GM23338 (cell line): ENCODE measurements at regions not wholly inside any gene's neighbourhood (a gene's known extent, or its start where the extent isn't known, plus 50 kb on each side); places are given as distances from the start of the nearest gene placed in this dataset.

Source experiments
- ATAC-seq: fragments of 200-7000 bp; cut with Tn5 transposase; 3 replicates; pipeline ENCODE4 v1.9.1; 2020
- DNase-seq: peaks from one replicate; pipeline ENCODE4 v3.0.0-alpha.2; 2015; ENCODE audit warnings: low spot score
- H2AFZ ChIP-seq: fragments of 200-600 bp; sonication (generic); 2 replicates; pipeline ENCODE4 v1.8.0; 2016; ENCODE audit warnings: antibody characterized with exemption, mild to moderate bottlenecking, moderate library complexity
- H3F3A ChIP-seq: fragments of 200-600 bp; sonication (generic); replicated peaks from 2 replicates; pipeline ENCODE4 v1.8.0; 2017; ENCODE audit warnings: antibody characterized with exemption, mixed run types, low read depth
- H3K27ac ChIP-seq: fragments of 200-600 bp; sonication (generic); 2 replicates; pipeline ENCODE4 v1.6.1; 2016; ENCODE audit warnings: low read depth
- H3K27me3 ChIP-seq: fragments of 200-600 bp; sonication (generic); 2 replicates; pipeline ENCODE4 v1.8.0; 2016; ENCODE audit warnings: mild to moderate bottlenecking, mixed run types, moderate library complexity; ENCODE audit not compliant: insufficient read depth
- H3K36me3 ChIP-seq: fragments of 200-600 bp; sonication (generic); 2 replicates; pipeline ENCODE4 v1.8.0; 2016; ENCODE audit warnings: mild to moderate bottlenecking; ENCODE audit not compliant: insufficient read depth
- H3K4me1 ChIP-seq: fragments of 200-600 bp; sonication (generic); 2 replicates; pipeline ENCODE4 v1.8.0; 2016; ENCODE audit warnings: mild to moderate bottlenecking, moderate library complexity; ENCODE audit not compliant: insufficient read depth
- H3K4me2 ChIP-seq: fragments of 200-600 bp; sonication (generic); 2 replicates; pipeline ENCODE4 v1.7.1; 2017; ENCODE audit warnings: mixed run types
- H3K4me3 ChIP-seq: fragments of 200-600 bp; sonication (generic); 2 replicates; pipeline ENCODE4 v1.6.1; 2016; ENCODE audit warnings: mixed run types
- H3K79me2 ChIP-seq: fragments of 200-600 bp; sonication (generic); replicated peaks from 2 replicates; pipeline ENCODE4 v1.8.0; 2017; ENCODE audit warnings: mild to moderate bottlenecking; ENCODE audit not compliant: insufficient read depth
- H3K9me2 ChIP-seq: fragments of 200-600 bp; sonication (generic); 2 replicates; pipeline ENCODE4 v1.8.0; 2017; ENCODE audit not compliant: insufficient read depth
- H4K20me1 ChIP-seq: fragments of 200-600 bp; sonication (generic); replicated peaks from 2 replicates; pipeline ENCODE4 v1.8.0; 2017; ENCODE audit warnings: mild to moderate bottlenecking; ENCODE audit not compliant: insufficient read depth
- H3K27ac Mint-ChIP-seq: 2 replicates; pipeline ENCODE4 v1.8.0; 2020; ENCODE audit warnings: inconsistent platforms, mild to moderate bottlenecking, moderate library complexity, mixed read lengths
- H3K27me3 Mint-ChIP-seq: 3 replicates; pipeline ENCODE4 v1.8.0; 2022; ENCODE audit warnings: low read depth, mild to moderate bottlenecking, moderate library complexity, mixed read lengths, inconsistent platforms; ENCODE audit not compliant: insufficient read depth, poor library complexity
- H3K36me3 Mint-ChIP-seq: 3 replicates; pipeline ENCODE4 v1.8.0; 2021; ENCODE audit warnings: low read depth, mild to moderate bottlenecking, inconsistent platforms, moderate library complexity, mixed read lengths
- H3K4me1 Mint-ChIP-seq: 3 replicates; pipeline ENCODE4 v1.8.0; 2020; ENCODE audit warnings: mild to moderate bottlenecking, inconsistent platforms, mixed read lengths
- H3K4me3 Mint-ChIP-seq: 3 replicates; pipeline ENCODE4 v1.8.0; 2021; ENCODE audit warnings: moderate library complexity, mild to moderate bottlenecking, inconsistent platforms, mixed read lengths
- H3K9me3 Mint-ChIP-seq: 3 replicates; pipeline ENCODE4 v1.8.0; 2020; ENCODE audit warnings: moderate library complexity, mild to moderate bottlenecking, inconsistent platforms, mixed read lengths
- CTCF ChIP-seq, 2 experiments: fragments of 200-600 bp in 1 of 2; sonication (generic) in 1 of 2; conservative IDR thresholded peaks; 2 replicates each; pipeline versions ENCODE4 v1.5.1 to v1.6.1; 2016 to 2017; ENCODE audit warnings: antibody characterized with exemption in 2 of 2, low read depth in 2 of 2, mild to moderate bottlenecking in 2 of 2, moderate library complexity in 1 of 2
- ETS1 ChIP-seq: IDR thresholded peaks from 2 replicates; pipeline ENCODE4 v1.6.1; 2016; ENCODE audit warnings: antibody characterized with exemption
- EZH2 ChIP-seq: fragments of 200-600 bp; sonication (generic); IDR thresholded peaks from one replicate; pipeline ENCODE4 v1.8.0; 2017; ENCODE audit warnings: antibody characterized with exemption, mild to moderate bottlenecking, low read depth; ENCODE audit not compliant: unreplicated experiment
- EZH2phosphoT487 ChIP-seq: fragments of 200-600 bp; sonication (generic); IDR thresholded peaks from one replicate; pipeline ENCODE4 v1.8.1; 2018; ENCODE audit warnings: antibody characterized with exemption; ENCODE audit not compliant: unreplicated experiment
- JUNB ChIP-seq: IDR thresholded peaks from one replicate; pipeline ENCODE4 v1.6.1; 2016; ENCODE audit warnings: antibody characterized with exemption; ENCODE audit not compliant: unreplicated experiment
- POLR2AphosphoS5 ChIP-seq: IDR thresholded peaks from 2 replicates; pipeline ENCODE4 v1.6.1; 2016; ENCODE audit warnings: antibody characterized with exemption, low read depth
- REST ChIP-seq: IDR thresholded peaks from one replicate; pipeline ENCODE4 v1.6.1; 2018; ENCODE audit warnings: antibody characterized with exemption; ENCODE audit not compliant: unreplicated experiment
- ZNF114 ChIP-seq: fragments of 250-450 bp; sonication (Bioruptor Pico); IDR thresholded peaks from 2 replicates; pipeline ENCODE4 v1.5.0; 2020; ENCODE audit warnings: mild to moderate bottlenecking, moderate library complexity
- ZNF331 ChIP-seq: fragments of 250-450 bp; sonication (Bioruptor Pico); IDR thresholded peaks from 2 replicates; pipeline ENCODE4 v1.5.0; 2020; ENCODE audit warnings: low read depth, mild to moderate bottlenecking, moderate library complexity
- ZNF462 ChIP-seq: fragments of 250-450 bp; sonication (Bioruptor Pico); IDR thresholded peaks from 2 replicates; pipeline ENCODE4 v1.5.0; 2020; ENCODE audit warnings: mild to moderate bottlenecking, moderate library complexity

GRCh38 chr7:114758661-114759227 lies 163.2 kb upstream of the MDFIC start (continued):
- TF ChIP-seq REST = no peak

GRCh38 chr7:114759347-114760062 lies 162.4 kb upstream of the MDFIC start:
- H2AFZ ChIP-seq = peak overlapping the region; percentile 32; the same call in 1 of the 2 replicates
- H4K20me1 ChIP-seq = no peaks in the 10 kb centered on the region
- no peaks in the 10 kb centered on the region for H3K9me3 Mint-ChIP-seq
- peaks cover 3% of the 10 kb centered on the region; the same call in 1 of the 3 replicates for H3K4me1 Mint-ChIP-seq
- ATAC-seq = no peak
- H3K36me3 Mint-ChIP-seq = no peaks in the 10 kb centered on the region
- H3F3A ChIP-seq = no peaks in the 10 kb centered on the region
- no peaks in the 10 kb centered on the region for H3K79me2 ChIP-seq
- no peaks in the 10 kb centered on the region for H3K4me1 ChIP-seq
- no peak overlapping the region for H3K27ac Mint-ChIP-seq
- no peak for DNase-seq
- no peaks in the 10 kb centered on the region for H3K27me3 ChIP-seq
- no peaks in the 10 kb centered on the region for H3K36me3 ChIP-seq
- no peaks in the 10 kb centered on the region for H3K27me3 Mint-ChIP-seq
- H3K4me3 ChIP-seq = no peak overlapping the region
- no peak overlapping the region for H3K27ac ChIP-seq
- H3K4me3 Mint-ChIP-seq = no peak overlapping the region
- H3K4me2 ChIP-seq = no peak overlapping the region
- peaks cover 11% of the 10 kb centered on the region for H3K9me2 ChIP-seq
- TF ChIP-seq ZNF462 (no peak), ZNF331 (CRISPR knock-in tag) (no peak), EZH2phosphoT487 (no peak), ETS1 (no peak), ZNF114 (CRISPR knock-in tag) (no peak), JUNB (no peak), EZH2 (no peak), POLR2AphosphoS5 (no peak), CTCF (conservative IDR thresholded peaks at IDR 0.05; ENCODE audit: low read depth in 2 of 2) (no peak)
